HPDE6-E6E7 (cell line): ENCODE measurements at regions not wholly inside any gene's neighbourhood (a gene's known extent, or its start where the extent isn't known, plus 50 kb on each side); places are given as distances from the start of the nearest gene placed in this dataset.

Experiments used
- DNase-seq: peaks from one replicate; pipeline ENCODE4 v3.0.0; 2011; ENCODE audit warnings: missing footprints; ENCODE audit errors: extremely low spot score

DNA sequence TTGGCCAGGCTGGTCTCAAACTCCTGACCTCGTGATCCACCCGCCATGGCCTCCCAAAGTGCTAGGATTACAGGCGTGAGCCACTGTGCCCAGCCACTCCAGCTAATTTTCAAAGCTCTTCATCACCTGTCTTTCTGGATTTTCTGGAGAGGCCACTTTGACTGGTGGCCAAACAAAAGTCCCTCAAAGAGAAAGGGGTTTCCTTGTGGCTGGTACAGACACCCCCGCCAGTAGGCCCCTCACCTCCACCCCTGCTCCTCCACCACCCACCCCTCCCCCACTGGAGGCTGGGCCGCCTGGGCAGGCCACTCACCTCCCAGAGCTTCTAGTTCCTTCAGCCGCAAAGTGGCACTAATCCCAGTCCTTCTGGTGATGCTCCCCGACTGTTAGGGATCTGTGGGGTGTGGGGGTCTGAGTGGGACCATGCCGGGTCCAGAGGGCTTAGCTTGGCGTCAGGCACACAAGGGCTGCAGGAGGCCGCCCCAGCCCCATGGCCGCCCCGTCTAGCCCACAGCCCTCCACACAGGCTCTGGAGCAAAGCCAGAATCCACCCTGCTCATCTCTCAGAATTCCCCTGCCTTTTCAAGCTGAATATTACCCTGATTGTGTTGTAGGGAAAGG, 182.0 kb upstream of the IER5L start:
- DNase-seq: no peak

DNA sequence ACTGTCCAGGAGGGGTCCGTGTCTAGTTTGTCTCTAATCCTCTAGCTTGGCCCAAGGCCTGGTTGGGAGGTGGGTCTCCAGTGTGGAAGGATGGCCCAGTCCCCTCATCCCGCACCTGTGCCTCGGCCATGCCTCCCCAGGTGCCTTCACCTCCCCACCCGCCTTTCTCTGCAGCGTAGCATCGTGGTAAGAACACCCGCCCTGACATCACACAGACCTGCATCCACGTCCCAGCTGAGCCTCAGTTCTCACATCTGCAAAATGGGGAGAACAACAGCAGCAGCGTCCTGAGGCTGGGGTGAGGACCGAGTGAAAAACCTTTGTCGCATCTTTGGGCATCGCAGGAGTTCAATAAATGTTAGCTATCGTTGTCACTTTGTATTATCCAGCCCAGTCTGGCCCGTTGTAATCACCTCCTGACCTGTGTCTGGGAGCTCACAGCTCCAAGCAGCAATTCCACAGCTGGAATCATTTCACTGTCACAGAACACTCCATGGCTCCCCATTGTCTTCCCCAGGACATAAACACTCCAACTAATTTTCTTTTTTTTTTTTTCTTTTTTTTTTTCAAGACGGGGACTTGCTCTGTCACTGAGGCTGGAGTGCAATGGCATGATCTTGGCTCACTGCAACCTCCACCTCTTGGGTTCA, 181.2 kb upstream of the IER5L start:
- no peak for DNase-seq

DNA sequence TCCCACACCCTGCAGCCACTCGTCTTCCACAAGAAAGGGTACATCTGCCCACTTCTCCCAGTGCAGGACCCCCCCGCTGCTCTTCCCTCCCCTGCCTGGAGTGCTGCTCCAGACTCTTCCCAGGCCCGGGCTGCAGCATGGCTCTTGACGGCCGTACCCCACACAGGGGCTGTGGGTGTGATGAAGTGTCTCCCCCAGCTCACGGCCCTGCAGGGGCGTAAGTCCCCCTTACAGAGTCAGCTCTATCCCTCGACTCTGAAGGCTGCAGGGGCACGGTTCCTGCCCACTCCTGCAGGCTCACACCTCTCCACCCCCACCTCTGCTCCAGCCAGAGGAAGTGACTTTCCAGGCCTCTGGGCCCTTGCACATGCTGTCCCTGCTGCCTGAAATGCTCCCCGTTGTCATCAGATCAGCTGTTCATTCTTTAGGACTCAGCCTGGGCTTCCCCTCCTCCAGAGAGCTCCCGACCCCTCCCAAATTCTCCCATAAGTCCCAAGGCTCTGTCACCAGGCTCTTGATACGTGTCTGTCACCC, 180.6 kb upstream of the IER5L start:
- no peak for DNase-seq

DNA sequence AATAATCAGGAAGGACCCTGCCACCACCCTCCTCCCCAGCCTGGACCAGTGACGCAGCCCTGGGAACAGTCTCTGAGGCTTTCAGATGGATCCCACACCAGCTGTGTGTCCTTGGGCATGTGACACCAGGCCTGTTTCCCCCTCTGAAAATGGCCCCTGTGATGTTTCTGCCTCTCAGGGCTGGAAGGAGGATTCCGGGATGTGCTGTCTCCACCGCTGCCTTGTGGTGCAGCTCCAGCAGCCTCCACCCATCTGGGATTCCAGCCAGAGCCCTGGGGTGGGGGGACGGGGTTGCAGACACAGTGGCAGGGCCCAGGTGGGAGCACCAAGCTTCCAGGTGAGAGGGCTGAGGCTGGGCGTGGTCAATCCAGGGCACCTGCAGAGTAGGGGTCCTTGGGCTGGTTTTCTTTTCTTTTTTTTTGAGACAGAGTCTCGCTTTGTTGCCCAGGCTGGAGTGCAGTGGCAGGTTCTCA, 179.7 kb upstream of the IER5L start:
- no peak for DNase-seq

DNA sequence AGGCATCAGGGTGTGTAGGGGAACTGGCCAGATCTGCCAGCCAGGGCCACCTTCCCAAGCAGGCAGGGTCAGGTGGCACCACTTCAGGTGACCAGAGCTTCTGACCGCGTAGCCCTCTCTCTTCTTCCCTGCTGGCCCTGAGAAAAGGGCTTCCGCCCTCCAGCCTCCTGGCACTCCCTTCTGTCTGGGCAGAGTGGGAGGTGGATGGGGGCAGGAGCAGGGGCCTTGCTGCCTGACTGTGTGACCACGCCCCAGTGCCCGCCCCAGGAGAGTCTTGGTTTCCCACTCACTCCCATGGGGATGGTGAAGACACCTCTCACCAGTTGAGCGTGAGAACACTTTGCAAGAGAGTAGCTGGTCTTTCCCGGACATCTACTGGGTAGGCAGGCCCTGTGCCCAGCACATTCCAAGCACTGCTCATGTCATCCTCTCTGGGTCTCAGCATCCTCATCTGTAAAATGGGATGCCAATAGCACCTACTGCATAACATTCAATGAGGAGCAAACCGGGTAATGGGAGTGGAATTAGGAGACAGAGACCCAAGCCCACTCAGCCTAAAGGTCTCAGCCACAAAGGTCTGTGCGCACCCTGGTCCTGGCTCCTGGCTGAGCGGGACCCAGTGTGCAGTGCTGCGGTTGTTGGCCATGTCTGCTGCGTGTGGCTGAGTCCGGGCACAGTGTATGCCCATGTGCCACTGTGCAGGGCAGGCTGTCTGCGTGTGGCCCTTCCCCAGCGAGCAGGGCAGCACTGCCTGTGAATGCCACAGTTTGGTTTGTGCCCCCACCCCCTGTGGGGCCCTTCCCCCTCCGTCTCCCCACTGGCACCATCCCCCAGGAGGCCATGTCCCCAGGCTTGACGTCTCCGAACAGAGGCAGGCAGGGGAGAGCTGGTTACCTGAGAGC, 179.1 kb upstream of the IER5L start:
- DNase-seq: no peak

DNA sequence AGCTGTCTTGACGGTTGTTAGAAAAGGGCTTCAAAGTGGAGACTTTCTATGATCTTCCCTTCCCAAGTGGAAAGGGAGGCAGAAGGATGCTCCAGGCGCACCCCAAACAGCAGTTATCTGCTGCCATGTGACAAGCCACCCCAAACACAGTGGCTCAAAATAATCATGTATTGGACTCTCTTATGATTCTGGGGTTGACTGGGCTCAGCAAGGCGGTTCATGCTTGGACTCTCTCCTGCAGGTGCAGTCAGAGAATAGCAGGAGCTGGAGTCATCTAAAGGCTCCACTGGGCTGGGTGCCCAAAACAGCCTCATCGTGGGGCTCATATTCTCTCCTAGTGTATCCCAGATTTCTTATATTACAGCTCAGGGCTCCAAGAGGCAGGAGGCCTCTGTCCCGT, 177.6 kb upstream of the IER5L start:
- DNase-seq: no peak

DNA sequence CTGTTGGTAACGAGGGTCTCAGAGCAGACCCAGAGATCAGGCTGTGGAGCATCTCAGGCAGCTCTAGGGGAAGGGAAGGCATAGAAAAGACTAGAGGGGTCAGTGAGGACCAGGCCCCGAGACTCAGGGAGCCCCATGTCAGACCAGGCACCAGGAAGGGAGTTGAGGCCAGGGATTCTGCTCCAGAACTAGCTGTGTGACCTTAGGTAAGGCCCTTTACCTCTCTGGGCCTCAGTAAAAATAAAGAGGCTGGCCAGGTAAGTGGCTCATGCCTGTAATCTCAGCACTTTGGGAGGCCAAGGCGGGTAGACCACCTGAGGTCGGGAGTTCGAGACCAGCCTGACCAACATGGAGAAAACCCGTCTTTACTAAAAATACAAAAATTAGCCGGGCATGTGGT, 176.4 kb upstream of the IER5L start:
- no peak for DNase-seq

DNA sequence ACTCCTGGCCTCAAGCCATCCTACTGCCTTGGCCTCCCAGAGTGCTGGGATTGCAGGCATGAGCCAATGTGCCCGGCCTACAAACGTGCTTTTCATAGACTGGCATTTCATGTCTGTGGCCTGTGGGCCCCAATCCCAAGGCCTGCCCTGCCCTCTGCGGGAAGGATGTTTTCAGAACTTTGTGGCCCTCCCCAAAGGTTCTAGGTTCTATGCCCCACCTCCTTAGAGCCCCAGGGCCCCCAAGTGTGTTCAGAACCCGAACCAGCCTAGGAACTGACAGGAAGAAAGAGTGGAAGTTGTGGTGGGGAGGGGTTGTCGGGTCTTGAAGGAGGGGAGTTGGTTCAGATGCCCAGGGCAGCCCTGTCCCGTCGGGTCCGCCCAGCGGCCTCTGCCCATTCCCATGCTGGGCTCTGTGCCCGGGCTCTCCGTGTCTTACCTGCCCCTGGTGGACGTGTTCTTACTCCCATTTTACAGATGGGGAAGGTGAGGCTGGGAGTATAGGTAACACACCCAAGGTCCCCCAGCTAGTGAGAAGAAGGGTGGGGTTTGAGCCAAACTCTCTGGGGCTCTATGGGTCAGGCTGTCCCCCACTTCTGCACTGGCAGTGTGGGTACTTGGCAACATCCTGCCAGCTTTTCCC, 175.8 kb upstream of the IER5L start:
- DNase-seq: no peak

DNA sequence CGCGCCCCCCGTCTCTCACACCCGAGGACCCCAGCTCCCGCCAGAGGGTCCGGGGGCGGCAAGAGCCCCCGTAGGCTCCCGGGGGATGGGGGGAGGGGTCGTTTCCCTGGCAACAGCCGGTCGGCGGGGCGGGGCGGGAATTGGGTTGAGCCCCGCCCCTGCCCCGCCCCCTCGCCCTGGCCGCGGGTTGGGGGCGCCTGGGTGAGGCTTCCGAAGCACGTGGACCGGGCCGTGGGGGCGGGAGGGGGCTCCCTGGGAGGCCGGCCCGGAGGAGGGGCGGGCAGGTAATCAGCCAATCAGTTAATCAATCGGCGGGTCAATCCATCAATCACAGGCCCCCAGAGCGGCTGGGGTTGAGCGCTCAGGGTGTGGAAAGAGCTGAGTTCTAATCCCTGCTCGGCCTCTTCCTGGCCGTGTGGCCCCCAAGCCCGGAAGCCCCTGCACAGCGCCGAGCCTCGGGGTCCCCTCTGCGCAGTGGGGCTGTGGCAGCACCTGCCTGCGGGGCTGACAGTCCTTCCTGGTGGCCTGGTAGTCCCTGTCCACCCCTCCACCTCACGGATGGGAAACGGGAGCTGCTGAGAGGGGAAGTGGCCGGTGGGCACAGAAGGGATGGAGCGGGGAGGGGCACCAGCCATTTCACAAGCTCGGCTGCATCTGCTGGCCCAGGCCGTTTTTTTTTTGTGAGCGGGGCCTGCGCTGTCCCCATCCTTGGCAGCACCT, 174.2 kb upstream of the IER5L start:
- DNase-seq: no peak

DNA sequence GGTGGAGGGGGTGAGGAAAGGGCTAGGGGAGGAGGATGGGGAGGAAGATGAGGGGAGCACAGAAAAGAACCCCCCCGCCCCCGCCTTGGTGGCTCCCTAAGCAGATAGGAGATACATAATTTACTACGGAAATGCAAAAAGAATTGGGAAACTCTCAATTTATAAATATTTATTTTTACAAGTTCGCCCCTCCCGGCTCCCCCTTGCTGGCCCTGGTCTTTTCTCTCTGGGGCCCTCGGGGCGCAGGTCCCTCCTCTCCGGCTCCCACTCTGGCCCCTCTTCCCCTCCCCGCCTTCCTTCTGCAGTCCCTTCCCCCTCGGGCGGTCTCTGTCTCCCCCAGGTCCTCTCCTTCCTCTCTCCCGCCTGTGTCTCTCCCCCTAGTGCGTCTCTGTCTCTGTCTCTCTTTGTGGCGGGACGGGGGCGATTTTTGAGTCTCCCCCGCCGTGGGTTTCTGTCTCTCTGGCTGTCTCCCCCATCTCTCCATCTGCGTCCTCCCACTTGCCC, 173.6 kb upstream of the IER5L start:
- DNase-seq: no peak

DNA sequence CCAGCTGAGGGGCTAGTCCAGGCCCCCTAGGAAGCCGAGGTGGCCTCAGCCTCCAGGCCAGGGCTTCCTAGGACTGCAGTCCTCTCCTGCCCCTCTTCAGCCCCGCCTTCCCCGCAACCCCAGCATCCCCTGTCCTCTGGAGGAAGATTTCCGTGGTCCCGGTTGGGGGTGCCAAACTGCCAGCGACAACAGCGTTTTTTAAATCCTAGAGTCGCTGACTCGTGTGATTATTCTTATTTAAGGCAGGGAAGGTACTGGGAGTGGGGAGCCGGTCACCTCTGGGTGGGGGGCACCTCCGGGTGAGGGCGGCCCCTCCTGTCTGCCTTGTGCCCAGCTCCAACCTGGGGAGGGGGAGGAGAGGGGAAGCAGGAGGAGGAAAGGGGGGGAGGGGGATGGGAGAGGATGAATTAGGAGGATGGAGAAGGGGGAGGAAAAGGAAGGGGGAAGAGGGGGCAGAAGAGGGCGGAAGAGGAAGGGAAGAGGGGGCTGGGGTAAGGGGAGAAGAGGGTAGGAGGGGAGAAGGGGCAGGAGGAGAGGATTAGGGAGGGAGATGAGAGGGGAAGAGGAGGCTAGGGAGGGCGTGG, 173.1 kb upstream of the IER5L start:
- no peak for DNase-seq

DNA sequence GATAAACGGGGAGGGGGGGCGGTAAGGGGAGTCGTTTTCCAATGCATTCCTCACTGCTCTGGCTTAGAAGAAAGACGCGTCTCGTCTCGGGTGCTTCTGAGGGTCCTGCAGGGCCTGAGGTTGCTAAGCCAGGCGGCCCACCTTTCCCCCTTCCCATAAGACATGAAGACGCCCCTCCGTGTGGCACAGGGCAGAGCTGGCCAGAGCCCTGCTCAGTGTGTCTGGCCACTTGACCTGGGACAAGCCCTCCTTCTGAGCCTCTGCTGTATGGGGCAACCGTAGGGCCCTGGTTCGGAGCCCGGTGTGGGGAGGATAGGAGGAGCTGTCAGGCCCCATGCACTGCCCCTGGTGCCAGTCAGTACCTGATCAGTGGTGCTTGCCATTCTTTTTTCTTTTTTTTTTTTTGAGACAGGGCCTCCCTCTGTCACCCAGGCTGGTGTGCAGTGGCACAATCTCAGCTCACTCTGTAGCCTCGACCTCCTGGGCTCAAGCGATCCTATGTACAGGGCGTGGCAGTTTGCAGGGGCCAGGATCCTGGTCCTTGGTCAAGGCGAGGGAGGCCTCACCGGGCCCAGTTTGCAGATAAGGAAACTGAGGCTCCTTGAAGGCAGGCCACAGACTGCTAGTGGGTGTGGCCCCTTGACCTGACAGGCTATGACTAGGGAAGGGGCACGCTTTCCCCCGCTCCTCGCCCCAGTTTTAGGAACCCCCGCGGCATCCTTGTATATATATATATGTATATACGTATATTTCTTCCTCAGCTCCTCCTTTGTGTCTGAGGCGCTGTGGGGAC, 172.3 kb upstream of the IER5L start:
- DNase-seq: no peak

DNA sequence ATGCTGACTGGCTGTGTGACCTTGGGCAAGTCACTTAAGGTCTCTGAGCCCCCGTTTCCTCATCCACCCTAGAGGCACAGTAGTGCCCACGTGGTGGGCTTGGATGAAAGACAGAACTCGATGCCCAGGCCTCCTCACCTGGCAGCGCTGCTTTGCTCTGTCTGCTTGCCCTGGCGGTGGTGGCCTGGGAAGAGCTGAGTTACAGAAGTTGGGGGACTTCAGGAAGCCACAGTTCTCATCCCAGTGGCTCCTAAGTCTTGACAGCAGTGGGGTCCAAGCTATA, 171.5 kb upstream of the IER5L start:
- no peak for DNase-seq

DNA sequence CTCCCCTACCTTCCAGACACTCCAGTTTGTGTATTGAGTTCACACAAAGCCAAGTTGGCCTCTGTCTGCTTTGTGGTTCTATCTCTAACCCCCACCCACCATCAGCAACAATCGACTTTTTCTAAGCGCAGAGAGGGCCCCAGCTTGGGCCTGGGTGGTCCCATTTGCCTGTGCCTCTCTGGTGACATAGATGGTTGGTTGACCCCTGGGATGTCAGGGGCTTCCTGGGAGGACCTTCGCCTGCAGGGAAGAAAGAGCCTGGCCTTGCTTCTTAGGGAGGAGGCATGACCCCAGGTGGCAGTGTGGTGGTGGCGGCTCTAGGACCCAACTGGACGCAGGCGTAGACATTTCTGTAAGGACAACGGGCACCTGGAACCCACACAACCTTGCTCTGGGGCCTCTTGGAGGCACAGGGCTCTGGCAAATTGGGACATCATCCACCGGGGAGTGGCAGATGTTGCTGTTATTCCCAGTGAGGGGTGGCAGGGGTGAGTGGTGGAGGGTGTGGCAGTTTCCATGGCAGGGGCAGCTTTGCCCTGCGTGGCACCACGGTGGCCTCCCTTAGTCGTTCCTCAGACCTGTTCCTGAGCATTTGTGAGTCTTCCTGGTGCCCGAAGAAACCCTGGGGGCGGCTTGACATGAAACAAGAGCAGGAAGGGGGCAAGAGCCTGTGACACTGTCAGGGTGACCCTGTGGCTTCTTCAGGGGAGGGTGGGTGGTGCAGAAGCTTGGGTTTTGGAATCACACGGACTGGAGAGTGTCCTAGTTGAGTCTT, 171.0 kb upstream of the IER5L start:
- no peak for DNase-seq

DNA sequence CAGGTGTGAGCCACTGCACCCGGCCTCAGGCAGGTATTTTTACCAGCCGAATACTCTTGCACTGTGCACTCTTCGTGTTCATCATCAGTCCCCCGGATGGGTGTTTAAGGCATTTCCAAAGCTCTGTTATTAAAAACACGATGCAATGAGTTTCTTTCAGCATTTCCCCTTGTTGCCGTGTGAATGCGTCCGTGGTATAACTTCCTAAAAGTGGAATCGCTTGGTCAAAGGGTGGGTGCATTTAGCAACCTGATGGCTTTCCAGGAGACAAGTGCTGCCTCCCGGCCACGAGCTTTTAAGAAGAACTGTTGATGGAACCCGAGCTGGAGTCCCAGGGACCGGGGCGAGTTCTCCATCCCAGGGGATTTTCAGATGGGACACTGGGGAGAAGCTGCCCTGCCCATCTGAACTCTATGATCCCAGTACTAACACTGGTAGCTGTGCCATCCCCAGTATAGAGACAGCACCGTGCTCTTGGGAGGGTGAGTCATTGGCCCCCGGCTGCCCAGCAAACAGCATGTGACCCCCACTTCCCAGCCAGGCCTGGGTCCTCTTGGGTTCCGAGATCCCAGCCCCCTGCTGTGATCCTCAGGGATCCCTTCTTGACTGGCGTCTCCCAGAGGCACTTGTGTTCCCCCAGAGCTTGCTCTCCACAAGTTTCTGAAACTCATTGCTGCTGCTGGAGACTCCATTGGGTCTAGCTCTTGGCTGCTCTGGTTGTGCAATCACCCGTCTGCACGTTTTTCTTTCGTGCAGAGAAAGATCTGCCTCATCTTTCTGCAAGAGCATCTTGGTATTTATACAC, 169.5 kb upstream of the IER5L start:
- no peak for DNase-seq

DNA sequence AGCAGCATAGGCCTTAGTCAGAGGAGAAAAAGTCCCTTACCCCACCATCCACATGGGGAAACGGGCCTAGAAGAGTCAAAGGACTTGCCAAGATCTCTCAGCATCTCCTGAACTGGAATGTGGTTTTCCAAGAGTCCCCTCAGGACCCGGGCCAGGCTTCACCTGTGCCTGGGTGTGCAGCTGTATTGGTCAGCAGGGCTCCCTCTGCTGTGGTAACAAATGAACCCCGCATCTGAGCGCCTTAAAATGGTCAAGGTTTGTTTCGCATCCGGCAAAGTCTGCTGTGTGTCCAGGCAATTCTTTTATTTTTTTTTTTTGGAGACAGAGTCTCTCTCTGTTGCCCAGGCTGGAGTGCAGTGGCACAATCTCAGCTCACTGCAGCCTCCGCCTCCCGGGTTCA, 168.0 kb upstream of the IER5L start:
- no peak for DNase-seq

DNA sequence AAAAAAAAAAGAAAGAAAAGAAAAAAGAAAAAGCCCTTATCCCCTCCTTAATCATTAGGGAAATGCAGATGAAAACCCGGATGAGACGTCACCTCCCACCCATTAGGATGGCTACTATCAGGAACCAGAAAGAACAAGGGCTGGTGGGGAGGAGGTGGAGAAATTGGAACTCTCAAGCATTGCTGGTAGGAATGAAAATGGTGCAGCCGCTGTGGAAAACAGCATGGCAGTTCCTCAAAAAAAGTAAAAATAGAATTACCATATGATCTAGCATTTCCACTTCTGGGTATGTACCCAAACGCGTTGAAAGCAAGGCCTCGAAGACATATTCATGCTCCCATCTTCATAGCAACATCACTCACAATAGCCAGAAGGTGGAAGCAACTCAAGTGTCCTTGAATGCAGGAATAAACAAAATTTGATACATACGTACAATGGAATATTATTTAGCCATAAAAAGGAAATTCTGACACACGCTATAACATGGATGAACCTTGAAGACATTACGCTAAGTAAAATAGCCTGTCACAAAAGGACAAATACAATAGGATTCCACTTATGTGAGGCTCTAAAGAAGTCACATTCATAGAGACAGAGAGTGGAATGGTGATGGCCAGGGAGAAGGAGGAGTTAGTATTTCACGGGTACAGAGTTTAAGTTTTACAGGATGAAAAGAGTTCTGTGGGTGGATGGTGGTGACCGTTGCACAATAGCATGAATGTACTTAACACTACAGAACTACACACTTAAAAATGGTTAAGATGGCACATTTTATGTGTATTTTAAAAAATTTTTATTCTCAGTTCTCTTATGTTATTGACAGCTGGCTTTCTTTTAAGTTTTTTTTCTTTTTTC, 166.8 kb upstream of the IER5L start:
- DNase-seq: no peak
